ENCODE measurements at regions not wholly inside any gene's neighbourhood (a gene's known extent, or its start where the extent isn't known, plus 50 kb on each side); places are given as distances from the start of the nearest gene placed in this dataset.
A peak's percentile ranks its signal among the peaks of the same experiment; 100 is the strongest.
"Not testable (repeated sequence)": the region's sequence is repeated elsewhere in the genome, so short reads cannot be mapped to it uniquely, and the experiment has no call there.

DNA sequence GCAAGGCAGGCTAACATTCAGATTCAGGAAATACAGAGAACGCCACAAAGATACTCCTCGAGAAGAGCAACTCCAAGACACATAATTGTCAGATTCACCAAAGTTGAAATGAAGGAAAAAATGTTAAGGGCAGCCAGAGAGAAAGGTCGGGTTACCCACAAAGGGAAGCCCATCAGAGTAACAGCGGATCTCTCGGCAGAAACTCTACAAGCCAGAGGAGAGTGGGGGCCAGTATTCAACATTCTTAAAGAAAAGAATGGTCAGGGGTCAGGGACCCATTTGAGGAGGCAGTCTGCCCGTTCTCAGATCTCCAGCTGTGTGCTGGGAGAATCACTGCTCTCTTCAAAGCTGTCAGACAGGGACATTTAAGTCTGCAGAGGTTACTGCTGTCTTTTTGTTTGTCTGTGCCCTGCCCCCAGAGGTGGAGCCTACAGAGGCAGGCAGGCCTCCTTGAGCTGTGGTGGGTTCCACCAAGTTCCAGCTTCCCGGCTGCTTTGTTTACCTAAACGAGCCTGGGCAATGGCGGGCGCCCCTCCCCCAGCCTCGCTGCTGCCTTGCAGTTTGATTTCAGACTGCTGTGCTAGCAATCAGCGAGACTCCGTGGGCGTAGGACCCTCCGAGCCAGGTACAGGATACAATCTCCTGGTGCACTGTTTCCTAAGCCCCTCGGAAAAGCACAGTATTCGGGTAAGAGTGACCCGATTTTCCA is 526.5 kb upstream of the PPP2R3A start:
- H3K27me3 Mint-ChIP-seq; DNase-seq; H3K36me3 Mint-ChIP-seq (ENCODE audit: low read depth); H3K4me3 Mint-ChIP-seq; H3K4me1 Mint-ChIP-seq; H3K9me3 Mint-ChIP-seq; intact Hi-C loops (cut with micrococcal nuclease); H3K27ac Mint-ChIP-seq: not testable (repeated sequence)

DNA sequence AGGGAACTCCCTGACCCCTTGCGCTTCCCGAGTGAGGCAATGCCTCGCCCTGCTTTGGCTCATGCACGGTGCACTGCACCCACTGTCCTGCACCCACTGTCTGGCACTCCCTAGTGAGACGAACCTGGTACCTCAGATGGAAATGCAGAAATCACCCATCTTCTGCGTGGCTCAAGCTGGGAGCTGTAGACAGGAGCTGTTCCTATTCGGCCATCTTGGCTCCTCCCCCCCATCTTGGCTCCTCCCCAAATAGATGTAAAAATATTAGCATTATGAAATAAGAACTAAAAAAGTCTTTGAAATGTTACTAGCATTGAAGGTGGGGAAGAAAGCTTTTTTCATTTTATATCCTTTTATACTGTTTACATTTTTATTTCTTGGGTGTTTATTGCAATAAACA is 525.9 kb upstream of the PPP2R3A start:
- H3K9me3 Mint-ChIP-seq; H3K4me1 Mint-ChIP-seq; DNase-seq; H3K36me3 Mint-ChIP-seq (ENCODE audit: low read depth); H3K27ac Mint-ChIP-seq; intact Hi-C loops (cut with micrococcal nuclease); H3K4me3 Mint-ChIP-seq; H3K27me3 Mint-ChIP-seq: not testable (repeated sequence)

DNA sequence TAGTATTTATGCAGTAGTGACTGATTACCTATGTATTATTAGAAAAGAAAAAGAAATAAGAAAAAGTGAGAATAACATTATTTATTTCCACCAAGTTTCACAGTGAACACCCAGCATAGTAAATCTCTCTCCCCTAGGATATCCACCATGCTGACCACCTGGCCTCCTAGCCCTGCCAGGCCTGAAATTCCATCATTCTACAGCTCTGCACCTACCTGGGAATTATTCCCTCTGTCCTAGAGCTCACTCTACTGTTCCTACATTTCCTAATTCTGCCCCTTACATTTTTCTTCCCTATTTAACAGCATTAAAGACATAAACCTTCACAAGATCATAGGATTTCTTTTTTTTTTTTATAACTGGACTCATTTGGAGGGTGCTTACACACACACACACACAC is 525.3 kb upstream of the PPP2R3A start:
- Mint-ChIP-seq H3K9me3 (no peaks in the 10 kb centered on the region), H3K27ac (no peak overlapping the region), H3K4me3 (no peak overlapping the region), H3K36me3 (ENCODE audit: low read depth) (no peaks in the 10 kb centered on the region), H3K27me3 (no peaks in the 10 kb centered on the region), H3K4me1 (no peaks in the 10 kb centered on the region)
- no peak for DNase-seq
- intact Hi-C loops (cut with micrococcal nuclease) = no loop called here

DNA sequence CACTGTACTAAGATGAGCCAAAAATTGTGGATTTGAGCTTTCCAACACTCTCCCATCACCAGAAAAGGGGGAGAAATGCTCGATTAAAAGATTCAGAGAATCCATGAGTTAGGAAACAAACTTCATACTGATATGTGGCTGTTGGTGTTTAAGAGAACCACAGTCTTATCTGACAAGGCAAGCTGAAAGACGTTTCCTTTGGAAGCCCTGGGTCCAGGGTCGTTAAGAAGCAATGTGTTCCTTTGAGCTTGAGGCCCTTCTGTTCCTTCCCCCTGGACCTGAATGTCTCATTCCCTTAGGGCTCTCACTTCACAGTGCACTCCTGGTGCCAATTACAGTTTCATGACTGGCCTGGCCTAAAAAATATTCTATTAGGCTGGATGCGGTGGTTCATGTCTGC is 524.8 kb upstream of the PPP2R3A start:
- intact Hi-C loops (cut with micrococcal nuclease) = no loop called here
- H3K27ac Mint-ChIP-seq = no peak overlapping the region

DNA sequence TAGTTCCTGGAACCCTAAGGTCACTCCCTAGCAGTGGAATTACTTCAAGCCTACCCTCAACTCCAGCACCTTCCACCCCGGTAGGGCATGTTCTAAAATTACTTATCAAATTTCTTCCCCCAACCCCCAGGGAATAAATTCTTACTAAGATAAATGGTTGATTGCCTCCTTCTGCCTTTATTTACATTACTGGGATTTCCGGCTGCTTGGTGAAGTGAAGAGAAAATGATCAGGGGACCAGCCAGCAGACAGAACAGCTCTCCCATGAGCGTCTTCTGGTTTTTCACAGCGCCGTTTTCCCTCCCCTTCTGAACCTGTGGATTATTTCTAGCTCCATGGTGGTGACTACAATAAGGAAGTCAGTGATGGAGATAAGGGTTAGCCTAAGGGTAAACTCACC is 521.5 kb upstream of the PPP2R3A start:
- no peaks in the 10 kb centered on the region for H3K4me1 Mint-ChIP-seq
- no peaks in the 10 kb centered on the region for H3K36me3 Mint-ChIP-seq (ENCODE audit: low read depth)
- no peak overlapping the region for H3K4me3 Mint-ChIP-seq
- DNase-seq = no peak
- H3K9me3 Mint-ChIP-seq = no peaks in the 10 kb centered on the region
- no peak overlapping the region for H3K27ac Mint-ChIP-seq
- intact Hi-C loops (cut with micrococcal nuclease) = no loop called here
- no peaks in the 10 kb centered on the region for H3K27me3 Mint-ChIP-seq

More for the DNA sequence above, 524.8 kb upstream of the PPP2R3A start:
- H3K27me3 Mint-ChIP-seq = no peaks in the 10 kb centered on the region
- H3K4me3 Mint-ChIP-seq = no peak overlapping the region
- no peak for DNase-seq
- H3K36me3 Mint-ChIP-seq (ENCODE audit: low read depth) = no peaks in the 10 kb centered on the region
- no peaks in the 10 kb centered on the region for H3K9me3 Mint-ChIP-seq
- no peaks in the 10 kb centered on the region for H3K4me1 Mint-ChIP-seq

DNA sequence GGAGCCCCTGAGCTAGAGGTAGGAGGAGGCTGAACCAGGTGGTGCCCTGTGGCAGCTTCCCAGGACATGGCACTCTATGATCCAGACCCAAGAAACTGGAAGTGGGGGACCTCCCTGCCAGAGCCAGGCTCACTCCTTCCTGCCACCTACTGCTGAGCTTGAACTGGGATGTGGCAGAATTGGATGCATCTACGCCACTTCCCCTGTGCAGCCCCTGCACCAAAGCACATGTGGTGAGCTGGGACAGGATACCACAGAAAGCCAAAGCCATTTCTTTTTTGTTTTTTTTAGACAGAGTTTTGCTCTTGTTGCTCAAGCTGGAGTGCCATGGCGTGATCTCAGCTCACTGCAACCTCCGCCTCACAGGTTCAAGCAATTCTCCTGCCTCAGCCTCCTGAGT is 518.0 kb upstream of the PPP2R3A start:
- intact Hi-C loops (cut with micrococcal nuclease) = no loop called here
- no peak for DNase-seq
- no peaks in the 10 kb centered on the region for H3K4me1 Mint-ChIP-seq
- no peaks in the 10 kb centered on the region for H3K27me3 Mint-ChIP-seq
- H3K36me3 Mint-ChIP-seq (ENCODE audit: low read depth) = no peaks in the 10 kb centered on the region
- no peak overlapping the region for H3K4me3 Mint-ChIP-seq
- H3K27ac Mint-ChIP-seq = no peak overlapping the region
- H3K9me3 Mint-ChIP-seq = peaks cover 3% of the 10 kb centered on the region

DNA sequence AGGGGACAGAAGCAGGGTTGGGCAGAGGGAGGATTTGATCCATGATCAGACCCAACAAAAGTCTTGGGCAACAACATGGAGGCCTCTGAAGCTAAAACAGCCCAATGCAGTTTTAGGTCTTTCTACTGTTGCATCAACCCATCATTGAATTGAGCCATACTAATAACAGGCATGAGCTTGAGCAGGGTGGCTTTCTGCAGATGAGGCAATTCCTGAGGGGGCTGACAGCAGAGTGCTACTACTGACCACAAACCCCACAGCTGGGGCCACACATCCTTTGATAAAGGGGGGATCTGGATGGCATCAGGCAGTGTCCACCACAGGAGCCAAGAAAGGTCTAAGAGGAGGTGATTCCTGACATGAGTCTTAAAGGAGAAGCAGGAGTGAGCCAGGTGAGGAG is 517.0 kb upstream of the PPP2R3A start:
- Mint-ChIP-seq H3K9me3 (peaks cover 3% of the 10 kb centered on the region), H3K27ac (no peak overlapping the region)

DNA sequence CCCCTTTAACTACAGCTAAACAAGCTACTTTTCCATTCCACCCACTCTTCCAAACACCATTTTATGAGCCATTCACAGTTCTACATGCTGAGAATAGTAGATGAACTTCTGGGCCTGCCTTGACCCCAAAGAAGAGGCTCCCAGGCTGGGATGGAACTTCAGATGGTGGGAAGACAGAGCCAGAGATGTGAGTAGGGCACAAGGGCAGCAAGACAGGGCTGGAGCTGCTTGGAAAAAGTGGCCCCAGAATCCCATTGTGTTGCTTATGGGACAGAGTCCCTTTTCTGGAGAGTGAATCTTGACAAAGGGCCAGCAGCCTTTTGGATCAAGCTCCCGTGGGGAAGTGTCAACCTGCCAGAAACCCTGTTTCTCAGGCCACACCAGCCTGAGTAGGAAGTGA is 516.5 kb upstream of the PPP2R3A start:
- Mint-ChIP-seq H3K27me3 (no peaks in the 10 kb centered on the region), H3K9me3 (peaks cover 3% of the 10 kb centered on the region), H3K4me3 (no peak overlapping the region), H3K4me1 (no peaks in the 10 kb centered on the region), H3K36me3 (ENCODE audit: low read depth) (no peaks in the 10 kb centered on the region), H3K27ac (no peak overlapping the region)
- peak; percentile 41 for DNase-seq
- intact Hi-C loops (cut with micrococcal nuclease) = no loop called here

More for the DNA sequence above, 517.0 kb upstream of the PPP2R3A start:
- H3K4me3 Mint-ChIP-seq = no peak overlapping the region
- no peaks in the 10 kb centered on the region for H3K4me1 Mint-ChIP-seq
- H3K27me3 Mint-ChIP-seq = no peaks in the 10 kb centered on the region
- intact Hi-C loops (cut with micrococcal nuclease) = no loop called here
- no peak for DNase-seq
- H3K36me3 Mint-ChIP-seq (ENCODE audit: low read depth) = no peaks in the 10 kb centered on the region

DNA sequence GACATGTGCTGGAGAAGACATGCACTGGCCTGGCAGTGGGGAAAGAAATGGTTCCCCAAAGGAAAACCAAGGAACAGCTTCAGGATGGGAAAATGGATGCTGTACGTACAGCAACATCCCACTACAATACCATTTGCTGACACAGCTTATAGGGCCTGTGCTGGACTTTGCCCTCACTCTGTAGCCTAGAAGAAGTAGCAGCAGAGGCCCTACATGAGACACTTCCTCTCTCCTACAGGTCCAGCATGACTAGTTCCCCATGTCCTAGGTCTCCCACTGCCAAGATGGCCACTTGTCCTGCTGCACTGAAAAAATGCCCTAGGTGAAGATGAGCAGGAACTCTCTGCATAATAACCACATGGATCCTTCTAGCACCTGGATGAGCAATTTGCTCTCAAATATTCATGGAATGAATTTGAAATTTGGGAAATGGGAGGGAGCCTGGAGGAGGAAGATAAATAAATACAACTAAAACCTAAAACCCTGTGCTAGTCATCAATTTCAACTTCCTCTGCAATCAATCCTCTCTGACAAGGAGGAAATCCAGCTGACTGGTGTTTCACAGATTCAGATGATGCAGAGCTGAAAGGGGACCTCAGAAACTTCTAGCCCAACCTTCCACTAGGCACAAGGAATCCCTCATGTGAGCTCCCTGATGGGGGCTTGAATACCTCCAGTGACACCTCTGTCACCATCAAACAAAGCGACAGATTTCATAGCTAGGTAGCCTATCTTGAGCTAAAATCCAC is 514.3 kb upstream of the PPP2R3A start:
- Mint-ChIP-seq H3K36me3 (ENCODE audit: low read depth) (no peaks in the 10 kb centered on the region), H3K27me3 (no peaks in the 10 kb centered on the region), H3K9me3 (peaks cover 3% of the 10 kb centered on the region), H3K4me1 (no peaks in the 10 kb centered on the region), H3K27ac (no peak overlapping the region), H3K4me3 (no peak overlapping the region)
- no peak for DNase-seq
- intact Hi-C loops (cut with micrococcal nuclease) = no loop called here

DNA sequence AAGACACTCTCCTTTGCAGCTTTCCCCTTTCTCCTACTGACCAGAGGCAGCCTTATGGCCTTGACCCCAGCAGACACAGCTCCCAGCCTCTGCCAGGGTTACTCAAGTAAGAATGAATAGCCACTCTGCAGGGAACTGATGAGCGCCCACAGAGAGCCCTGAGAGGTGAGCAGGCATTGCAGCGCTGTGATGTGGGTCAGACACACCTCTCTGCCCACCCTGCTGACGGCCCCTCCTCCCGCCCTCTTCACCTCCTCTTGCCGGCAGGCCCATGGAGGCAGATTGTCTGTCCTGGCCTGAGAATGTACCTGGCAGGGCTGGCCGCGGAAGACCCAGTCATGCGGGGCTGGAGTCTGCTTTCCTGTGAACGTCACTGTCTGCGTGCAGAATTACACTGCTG is 512.6 kb upstream of the PPP2R3A start:
- no peak for DNase-seq
- Mint-ChIP-seq H3K4me1 (no peaks in the 10 kb centered on the region), H3K4me3 (no peak overlapping the region), H3K27me3 (no peaks in the 10 kb centered on the region), H3K27ac (no peak overlapping the region), H3K36me3 (ENCODE audit: low read depth) (no peaks in the 10 kb centered on the region), H3K9me3 (peaks cover 3% of the 10 kb centered on the region)
- intact Hi-C loops (cut with micrococcal nuclease) = no loop called here

DNA sequence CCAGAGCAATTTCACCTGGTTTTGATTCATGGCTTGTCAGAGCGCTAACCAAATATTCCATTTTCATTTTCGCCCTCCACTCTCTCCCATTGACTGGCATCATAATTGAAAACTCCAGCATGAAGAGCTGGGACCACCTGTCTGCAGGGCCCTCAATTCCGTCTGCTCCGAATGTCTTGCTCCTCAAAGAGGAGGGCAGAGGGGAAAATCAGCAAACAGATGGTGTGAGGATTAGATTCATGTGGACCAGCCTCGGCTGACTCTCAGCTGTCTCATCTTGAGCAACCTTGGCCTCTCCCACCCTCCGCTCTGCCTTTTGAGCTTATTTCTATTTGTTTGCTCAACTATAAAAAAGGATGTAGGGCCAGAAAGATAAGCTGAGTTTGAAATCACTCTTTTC is 512.2 kb upstream of the PPP2R3A start:
- H3K4me1 Mint-ChIP-seq = no peaks in the 10 kb centered on the region
- H3K27me3 Mint-ChIP-seq = no peaks in the 10 kb centered on the region
- H3K36me3 Mint-ChIP-seq (ENCODE audit: low read depth) = no peaks in the 10 kb centered on the region
- DNase-seq = no peak
- no peak overlapping the region for H3K27ac Mint-ChIP-seq
- H3K9me3 Mint-ChIP-seq = peaks cover 3% of the 10 kb centered on the region
- H3K4me3 Mint-ChIP-seq = no peak overlapping the region
- intact Hi-C loops (cut with micrococcal nuclease) = no loop called here

DNA sequence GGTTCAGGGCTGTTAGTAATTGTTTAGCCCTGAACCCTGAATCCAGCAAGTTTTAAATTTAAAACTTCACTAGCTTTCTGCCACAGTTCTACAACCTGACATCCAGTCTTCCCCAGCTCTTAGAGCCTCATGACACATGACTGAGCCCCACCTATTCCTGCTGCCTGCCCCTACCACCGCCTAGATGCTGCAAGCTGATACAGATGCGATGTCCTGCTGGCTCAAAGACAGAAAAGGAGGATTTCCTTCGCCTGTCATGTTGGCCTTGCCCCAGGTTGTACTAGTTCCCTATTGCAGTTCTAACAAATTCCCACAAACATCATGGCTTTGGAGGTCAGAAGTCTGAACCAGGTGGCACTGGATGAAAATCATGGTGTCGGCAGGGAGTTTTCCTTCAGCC is 510.6 kb upstream of the PPP2R3A start:
- no peaks in the 10 kb centered on the region for H3K27me3 Mint-ChIP-seq
- no peak overlapping the region for H3K27ac Mint-ChIP-seq
- H3K4me1 Mint-ChIP-seq = no peaks in the 10 kb centered on the region
- no peak overlapping the region for H3K4me3 Mint-ChIP-seq
- no peak for DNase-seq
- intact Hi-C loops (cut with micrococcal nuclease) = no loop called here
- H3K9me3 Mint-ChIP-seq = no peaks in the 10 kb centered on the region
- H3K36me3 Mint-ChIP-seq (ENCODE audit: low read depth) = no peaks in the 10 kb centered on the region

DNA sequence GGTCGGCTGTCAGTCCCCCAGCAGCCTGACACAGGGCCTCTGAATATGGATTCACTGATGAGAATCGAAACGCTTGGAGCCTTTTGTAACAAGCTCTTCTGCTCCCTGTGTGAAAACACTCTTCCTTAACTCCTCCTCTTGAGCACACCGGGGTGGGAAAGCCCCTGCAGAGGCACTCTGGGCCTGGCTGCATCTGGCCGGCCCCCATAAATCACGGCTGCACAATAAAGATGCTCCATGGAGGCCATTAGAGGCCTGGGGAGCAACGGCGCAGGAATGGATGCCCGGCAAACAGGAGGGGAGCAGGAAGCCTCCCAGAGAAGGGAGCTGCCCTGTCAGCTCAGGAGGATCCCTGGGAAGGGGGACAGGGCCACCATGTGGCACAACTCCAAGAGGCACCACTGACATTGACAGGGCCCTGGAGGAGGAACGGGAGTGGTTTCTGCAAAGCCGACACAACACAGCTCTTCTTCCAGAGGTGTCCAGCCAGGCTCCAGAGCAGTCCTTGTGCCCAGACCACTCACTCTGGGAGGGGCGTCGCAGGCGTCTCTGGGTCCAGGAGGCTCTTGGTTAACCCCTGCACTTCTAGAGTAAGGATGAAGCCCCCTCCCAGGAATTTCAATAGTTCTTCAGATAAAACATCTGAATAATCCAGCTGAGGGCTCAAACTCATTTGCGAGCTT is 509.3 kb upstream of the PPP2R3A start:
- no peak overlapping the region for H3K27ac Mint-ChIP-seq
- no peaks in the 10 kb centered on the region for H3K36me3 Mint-ChIP-seq (ENCODE audit: low read depth)
- no peak overlapping the region for H3K4me3 Mint-ChIP-seq
- DNase-seq = no peak
- no peaks in the 10 kb centered on the region for H3K27me3 Mint-ChIP-seq
- H3K4me1 Mint-ChIP-seq = no peaks in the 10 kb centered on the region
- intact Hi-C loops (cut with micrococcal nuclease) = no loop called here
- no peaks in the 10 kb centered on the region for H3K9me3 Mint-ChIP-seq

DNA sequence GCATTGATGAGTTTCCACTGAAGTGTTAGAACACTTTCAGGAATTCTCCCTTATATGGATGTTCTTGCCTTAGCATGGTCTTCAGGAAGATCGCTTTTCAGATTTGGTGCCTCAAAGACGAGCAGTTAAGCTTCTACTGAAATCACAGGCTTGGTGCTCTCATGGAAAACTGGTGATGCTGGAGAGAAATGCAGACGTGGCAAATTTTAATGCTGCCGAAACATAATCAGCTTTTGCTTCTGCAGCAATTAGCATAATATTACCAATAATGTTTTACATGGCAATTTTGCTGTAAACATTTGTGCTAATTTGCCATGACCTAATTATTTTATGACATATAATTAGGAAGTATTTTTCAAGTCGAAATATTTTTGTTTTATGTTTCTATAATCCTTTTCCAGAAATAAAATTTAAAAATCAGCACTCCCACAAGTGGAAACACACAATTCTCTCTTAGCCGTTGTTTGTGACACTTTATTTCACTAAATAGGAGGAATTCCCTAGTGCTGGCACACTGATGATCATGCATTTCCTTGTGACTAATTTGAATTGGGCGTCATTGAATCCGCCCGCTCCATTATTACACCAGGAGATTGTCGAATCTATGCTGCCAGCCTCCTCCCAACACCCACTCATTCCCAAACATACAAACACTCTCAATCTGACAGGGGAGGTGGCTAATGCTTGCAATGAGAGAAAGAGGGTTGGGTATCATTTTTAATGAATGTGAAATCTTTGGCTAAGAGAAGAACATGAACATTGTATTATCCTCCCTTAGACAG is 506.8 kb upstream of the PPP2R3A start:
- H3K36me3 Mint-ChIP-seq (ENCODE audit: low read depth) = no peaks in the 10 kb centered on the region
- H3K9me3 Mint-ChIP-seq = no peaks in the 10 kb centered on the region
- no peaks in the 10 kb centered on the region for H3K4me1 Mint-ChIP-seq
- H3K27me3 Mint-ChIP-seq = no peaks in the 10 kb centered on the region
- no peak overlapping the region for H3K27ac Mint-ChIP-seq
- no peak for DNase-seq
- intact Hi-C loops (cut with micrococcal nuclease) = no loop called here
- H3K4me3 Mint-ChIP-seq = no peak overlapping the region
